ENCODE measurements at regions not wholly inside any gene's neighbourhood (a gene's known extent, or its start where the extent isn't known, plus 50 kb on each side); places are given as distances from the start of the nearest gene placed in this dataset.
"Not testable (repeated sequence)": the region's sequence is repeated elsewhere in the genome, so short reads cannot be mapped to it uniquely, and the experiment has no call there.

DNA sequence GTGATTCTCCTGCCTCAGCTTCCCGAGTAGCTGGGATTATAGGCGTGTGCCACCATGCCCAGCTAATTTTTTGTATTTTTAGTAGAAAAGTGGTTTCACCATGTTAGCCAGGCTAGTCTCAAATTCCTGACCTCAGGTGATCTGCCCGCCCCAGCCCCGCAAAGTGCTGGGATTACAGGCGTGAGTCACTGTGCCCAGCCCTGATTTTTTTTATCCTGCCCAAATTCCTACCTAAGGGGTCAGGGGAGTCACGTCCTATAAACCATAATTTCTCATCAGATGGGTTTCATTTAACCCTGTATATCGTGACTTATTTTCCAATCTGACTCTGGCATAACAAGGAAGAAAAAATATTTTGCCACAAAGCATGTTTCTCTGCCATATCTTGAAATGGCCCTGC is 300.7 kb upstream of the MAGEB16 start:
- TF ChIP-seq, protein P1, sequence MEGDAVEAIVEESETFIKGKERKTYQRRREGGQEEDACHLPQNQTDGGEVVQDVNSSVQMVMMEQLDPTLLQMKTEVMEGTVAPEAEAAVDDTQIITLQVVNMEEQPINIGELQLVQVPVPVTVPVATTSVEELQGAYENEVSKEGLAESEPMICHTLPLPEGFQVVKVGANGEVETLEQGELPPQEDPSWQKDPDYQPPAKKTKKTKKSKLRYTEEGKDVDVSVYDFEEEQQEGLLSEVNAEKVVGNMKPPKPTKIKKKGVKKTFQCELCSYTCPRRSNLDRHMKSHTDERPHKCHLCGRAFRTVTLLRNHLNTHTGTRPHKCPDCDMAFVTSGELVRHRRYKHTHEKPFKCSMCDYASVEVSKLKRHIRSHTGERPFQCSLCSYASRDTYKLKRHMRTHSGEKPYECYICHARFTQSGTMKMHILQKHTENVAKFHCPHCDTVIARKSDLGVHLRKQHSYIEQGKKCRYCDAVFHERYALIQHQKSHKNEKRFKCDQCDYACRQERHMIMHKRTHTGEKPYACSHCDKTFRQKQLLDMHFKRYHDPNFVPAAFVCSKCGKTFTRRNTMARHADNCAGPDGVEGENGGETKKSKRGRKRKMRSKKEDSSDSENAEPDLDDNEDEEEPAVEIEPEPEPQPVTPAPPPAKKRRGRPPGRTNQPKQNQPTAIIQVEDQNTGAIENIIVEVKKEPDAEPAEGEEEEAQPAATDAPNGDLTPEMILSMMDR (conservative IDR thresholded peaks at IDR 0.05; ENCODE audit: low read depth, low read length) = not testable (repeated sequence)
- TF ChIP-seq EZH2 (IDR thresholded peaks at IDR 0.05; ENCODE audit: borderline replicate concordance, low read depth, low read length, poor library complexity, severe bottlenecking) = not testable (repeated sequence)
